Lung (tissue), 11 donors: ENCODE measurements at regions not wholly inside any gene's neighbourhood (a gene's known extent, or its start where the extent isn't known, plus 50 kb on each side); places are given as distances from the start of the nearest gene placed in this dataset.

ENCODE experiments used
- ATAC-seq: fragments of 200-7000 bp; cut with Tn5 transposase; one replicate; pipeline ENCODE4 v1.9.1; 2020; ENCODE audit warnings: moderate number of reproducible peaks; ENCODE audit not compliant: insufficient read depth, low FRiP score
- DNase-seq, 3 donors: peaks; one replicate each; pipeline ENCODE4 v3.0.0-alpha.2; 2013 to 2017
- H3K27ac ChIP-seq, 2 donors: one replicate each; pipeline ENCODE4 v1.5.1; 2013; ENCODE audit warnings: mild to moderate bottlenecking in 2 of 2, moderate library complexity in 2 of 2, control low read depth in 1 of 2, inconsistent platforms in 1 of 2, low read depth in 1 of 2, low read length in 1 of 2
- H3K27me3 ChIP-seq, 3 donors: one replicate each; pipeline ENCODE4 v1.5.1; 2013; ENCODE audit warnings: low read length in 2 of 3; ENCODE audit not compliant: control insufficient read depth in 3 of 3, insufficient read depth in 3 of 3
- H3K36me3 ChIP-seq, 4 donors: one replicate each; pipeline ENCODE4 v1.5.1; 2013; ENCODE audit warnings: low read length in 4 of 4, mild to moderate bottlenecking in 1 of 4, moderate library complexity in 1 of 4; ENCODE audit not compliant: control insufficient read depth in 4 of 4, insufficient read depth in 4 of 4
- H3K4me1 ChIP-seq, 5 donors: one replicate each; pipeline ENCODE4 v1.5.1; 2013; ENCODE audit warnings: low read length in 5 of 5, mild to moderate bottlenecking in 2 of 5, moderate library complexity in 1 of 5; ENCODE audit not compliant: control insufficient read depth in 5 of 5, insufficient read depth in 5 of 5
- H3K4me3 ChIP-seq: one replicate; pipeline ENCODE4 v1.5.1; 2013; ENCODE audit warnings: mild to moderate bottlenecking, control low read depth, moderate library complexity
- H3K9ac ChIP-seq, 2 donors: one replicate each; pipeline ENCODE4 v1.5.1; 2013; ENCODE audit warnings: low read length in 2 of 2, control low read depth in 1 of 2; ENCODE audit not compliant: insufficient read depth in 1 of 2
- H3K9me3 ChIP-seq, 4 donors: one replicate each; pipeline ENCODE4 v1.5.1; 2013; ENCODE audit warnings: low read length in 3 of 4, mild to moderate bottlenecking in 1 of 4, moderate library complexity in 1 of 4; ENCODE audit not compliant: control insufficient read depth in 4 of 4, insufficient read depth in 3 of 4
- WGBS, 2 donors: extraction: QIAGEN DNeasy Blood & Tissue Kit; methylation state at CpG; one replicate each; pipeline ENCODE4 v1.1.7; 2013; 5-methylcytosine and 5-hydroxymethylcytosine counted together
- TF ChIP-seq, protein P1 (sequence below): IDR thresholded peaks from 2 replicates; pipeline ENCODE4 v1.5.1; 2012; ENCODE audit warnings: mild to moderate bottlenecking; ENCODE audit errors: control extremely low read depth, extremely low read depth
- donor health status: control.
- donor health status: control.
- donor health status: Bipolar disorder and iron deficiency.
- donor health status: healthy.
- donor health status: DM: yes; HTN: yes; CAD: no.

DNA sequence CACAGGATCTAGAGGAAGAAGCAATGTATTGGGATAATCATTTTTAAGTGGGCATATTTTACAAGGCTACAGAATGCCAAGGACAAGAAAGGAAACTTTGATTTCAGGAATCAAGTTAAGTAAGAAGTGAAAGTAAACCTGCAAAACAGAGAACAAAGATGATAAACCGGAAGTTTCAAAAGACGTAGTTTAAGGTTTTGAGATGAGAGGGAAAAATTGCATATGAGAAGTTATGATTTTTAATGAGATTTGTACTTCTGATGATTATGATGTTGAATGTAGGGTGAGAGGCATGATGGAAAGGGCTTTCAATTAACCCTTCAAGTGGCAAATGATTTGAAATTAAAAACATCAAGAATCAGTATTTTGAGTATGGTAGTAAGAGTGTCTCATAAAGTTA lies 134.9 kb downstream of the CAPZA3 start:
- ATAC-seq, result no peak
- DNase-seq, result no peak
- TF ChIP-seq, protein P1, sequence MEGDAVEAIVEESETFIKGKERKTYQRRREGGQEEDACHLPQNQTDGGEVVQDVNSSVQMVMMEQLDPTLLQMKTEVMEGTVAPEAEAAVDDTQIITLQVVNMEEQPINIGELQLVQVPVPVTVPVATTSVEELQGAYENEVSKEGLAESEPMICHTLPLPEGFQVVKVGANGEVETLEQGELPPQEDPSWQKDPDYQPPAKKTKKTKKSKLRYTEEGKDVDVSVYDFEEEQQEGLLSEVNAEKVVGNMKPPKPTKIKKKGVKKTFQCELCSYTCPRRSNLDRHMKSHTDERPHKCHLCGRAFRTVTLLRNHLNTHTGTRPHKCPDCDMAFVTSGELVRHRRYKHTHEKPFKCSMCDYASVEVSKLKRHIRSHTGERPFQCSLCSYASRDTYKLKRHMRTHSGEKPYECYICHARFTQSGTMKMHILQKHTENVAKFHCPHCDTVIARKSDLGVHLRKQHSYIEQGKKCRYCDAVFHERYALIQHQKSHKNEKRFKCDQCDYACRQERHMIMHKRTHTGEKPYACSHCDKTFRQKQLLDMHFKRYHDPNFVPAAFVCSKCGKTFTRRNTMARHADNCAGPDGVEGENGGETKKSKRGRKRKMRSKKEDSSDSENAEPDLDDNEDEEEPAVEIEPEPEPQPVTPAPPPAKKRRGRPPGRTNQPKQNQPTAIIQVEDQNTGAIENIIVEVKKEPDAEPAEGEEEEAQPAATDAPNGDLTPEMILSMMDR, result no peak
- Histone ChIP-seq H3K36me3 (no peaks in the 10 kb centered on the region), H3K27ac (no peak overlapping the region), H3K4me1 (peaks cover 0 to 5% (median 0%) of the 10 kb centered on the region in 5 donors), H3K9ac (no peak overlapping the region), H3K27me3 (no peaks in the 10 kb centered on the region), H3K9me3 (peaks cover 0 to 2% (median 0%) of the 10 kb centered on the region in 4 donors), H3K4me3 (no peak overlapping the region)
- WGBS, 2 donors, result 51 to 64% methylated on average over 2 of the region's 2 CpGs

DNA sequence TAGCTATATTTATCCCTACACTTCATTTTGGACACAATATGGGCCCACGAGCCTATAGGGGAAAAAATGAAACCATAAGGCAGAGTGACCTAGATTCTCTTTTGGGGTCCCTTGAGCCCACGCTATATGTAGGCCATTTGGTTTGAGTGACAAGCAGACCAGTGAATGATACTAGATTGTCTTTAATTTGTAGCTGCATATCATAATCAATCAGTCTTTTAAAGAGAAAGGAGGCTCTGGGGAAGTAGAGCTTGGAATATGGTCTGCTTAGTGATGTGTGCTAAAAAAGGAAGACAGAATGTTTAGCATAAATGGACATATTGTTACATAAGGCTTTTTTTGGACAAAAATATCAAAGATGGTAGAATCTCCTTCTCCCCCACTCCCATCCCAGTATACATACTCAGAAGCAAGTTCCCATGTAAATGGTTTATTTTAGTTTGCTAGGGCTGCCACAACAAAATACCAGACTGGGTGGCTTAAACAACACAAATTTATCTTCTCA lies 140.8 kb downstream of the CAPZA3 start:
- Histone ChIP-seq H3K4me3 (no peak overlapping the region), H3K4me1 (no peaks in the 10 kb centered on the region), H3K36me3 (no peaks in the 10 kb centered on the region), H3K27ac (no peak overlapping the region), H3K9ac (no peak overlapping the region), H3K27me3 (no peaks in the 10 kb centered on the region), H3K9me3 (peaks cover 0 to 3% (median 0%) of the 10 kb centered on the region in 4 donors)
- 88 to 89% methylated on average over 2 of the region's 2 CpGs for WGBS, 2 donors
- TF ChIP-seq, protein P1, result no peak
- ATAC-seq, result no peak
- DNase-seq, result no peak

DNA sequence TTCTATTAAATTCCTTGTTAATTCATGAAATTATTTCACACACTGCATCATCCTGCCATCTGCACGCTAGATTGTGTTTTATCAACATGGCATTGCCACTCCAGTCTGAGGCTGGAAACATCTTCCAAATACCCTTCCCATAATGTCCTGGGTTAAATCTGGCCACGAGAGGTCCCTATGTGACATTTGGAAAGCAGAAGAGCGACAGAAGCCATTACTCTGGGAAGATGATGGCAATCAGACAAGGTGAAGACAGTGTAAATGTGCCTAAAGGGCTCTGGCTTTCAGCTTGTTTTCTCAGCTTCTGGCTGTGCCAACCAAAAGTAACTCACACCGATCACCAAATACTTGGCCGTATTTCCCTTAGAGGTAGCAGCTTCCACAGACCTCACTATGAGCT lies 144.8 kb downstream of the CAPZA3 start:
- Histone ChIP-seq H3K4me3 (no peak overlapping the region), H3K4me1 (no peaks in the 10 kb centered on the region), H3K9me3 (peaks cover 0 to under 1% (median 0%) of the 10 kb centered on the region in 4 donors), H3K36me3 (no peaks in the 10 kb centered on the region), H3K27ac (no peak overlapping the region), H3K27me3 (no peaks in the 10 kb centered on the region), H3K9ac (no peak overlapping the region)
- DNase-seq (no peak), ATAC-seq (no peak)
- WGBS, 2 donors, result 76 to 82% methylated on average over 5 of the region's 5 CpGs
- TF ChIP-seq, protein P1, result no peak

DNA sequence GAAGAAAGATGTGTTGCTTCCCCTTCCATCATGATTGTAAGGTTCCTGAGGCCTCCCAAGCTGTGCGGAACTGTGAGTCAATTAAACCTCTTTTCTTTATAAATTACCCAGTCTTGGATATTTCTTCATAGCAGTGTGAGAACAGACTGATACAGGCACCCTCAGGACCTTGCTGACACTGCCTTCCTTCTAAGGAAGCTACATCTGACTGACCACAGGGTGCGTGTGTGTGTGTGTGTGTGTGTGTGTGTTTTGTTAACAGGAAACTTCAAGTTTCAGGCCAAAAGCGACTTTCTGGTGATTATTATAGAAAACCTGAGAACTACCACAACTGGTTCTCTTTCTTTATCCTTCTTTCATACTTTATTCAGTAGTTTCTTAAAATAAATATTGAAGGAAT lies 149.0 kb downstream of the CAPZA3 start:
- Histone ChIP-seq H3K27ac (no peak overlapping the region), H3K9me3 (peaks cover 0 to 4% (median 0%) of the 10 kb centered on the region in 4 donors), H3K4me3 (no peak overlapping the region), H3K27me3 (no peaks in the 10 kb centered on the region), H3K9ac (no peak overlapping the region), H3K36me3 (no peaks in the 10 kb centered on the region), H3K4me1 (no peaks in the 10 kb centered on the region)
- TF ChIP-seq, protein P1, result no peak
- ATAC-seq (no peak), DNase-seq (no peak)
- WGBS, 2 donors, result 48 to 53% methylated on average over 3 of the region's 3 CpGs
